GM04503 (cell line): ENCODE measurements at regions not wholly inside any gene's neighbourhood (a gene's known extent, or its start where the extent isn't known, plus 50 kb on each side); places are given as distances from the start of the nearest gene placed in this dataset.

Source experiments
- DNase-seq: peaks from one replicate; pipeline ENCODE4 v3.0.0-alpha.2; 2012; ENCODE audit warnings: low read depth

DNA sequence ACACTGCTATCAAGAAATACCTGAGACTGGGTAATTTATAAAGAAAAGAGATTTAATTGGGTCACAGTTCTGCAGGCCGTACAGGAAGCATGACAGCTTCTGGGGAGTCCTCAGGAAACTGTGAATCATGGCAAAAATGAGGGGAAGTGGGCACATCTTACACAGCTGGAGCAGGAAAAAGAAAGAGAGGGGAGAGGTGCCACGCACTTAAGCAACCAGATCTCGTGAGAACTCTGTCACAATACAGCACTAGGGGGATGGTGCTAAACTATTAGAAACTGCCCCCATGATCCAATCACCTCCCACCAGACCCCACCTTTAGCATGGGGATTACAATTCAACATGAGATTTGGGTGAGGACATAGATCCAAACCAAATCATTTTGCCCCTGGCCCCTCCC, 105.5 kb upstream of the CPLX2 start:
- no peak for DNase-seq

- DNase-seq: no peak
Observed at GRCh38 chr5:175766963-175767362, 104.4 kb upstream of the CPLX2 start.

DNA sequence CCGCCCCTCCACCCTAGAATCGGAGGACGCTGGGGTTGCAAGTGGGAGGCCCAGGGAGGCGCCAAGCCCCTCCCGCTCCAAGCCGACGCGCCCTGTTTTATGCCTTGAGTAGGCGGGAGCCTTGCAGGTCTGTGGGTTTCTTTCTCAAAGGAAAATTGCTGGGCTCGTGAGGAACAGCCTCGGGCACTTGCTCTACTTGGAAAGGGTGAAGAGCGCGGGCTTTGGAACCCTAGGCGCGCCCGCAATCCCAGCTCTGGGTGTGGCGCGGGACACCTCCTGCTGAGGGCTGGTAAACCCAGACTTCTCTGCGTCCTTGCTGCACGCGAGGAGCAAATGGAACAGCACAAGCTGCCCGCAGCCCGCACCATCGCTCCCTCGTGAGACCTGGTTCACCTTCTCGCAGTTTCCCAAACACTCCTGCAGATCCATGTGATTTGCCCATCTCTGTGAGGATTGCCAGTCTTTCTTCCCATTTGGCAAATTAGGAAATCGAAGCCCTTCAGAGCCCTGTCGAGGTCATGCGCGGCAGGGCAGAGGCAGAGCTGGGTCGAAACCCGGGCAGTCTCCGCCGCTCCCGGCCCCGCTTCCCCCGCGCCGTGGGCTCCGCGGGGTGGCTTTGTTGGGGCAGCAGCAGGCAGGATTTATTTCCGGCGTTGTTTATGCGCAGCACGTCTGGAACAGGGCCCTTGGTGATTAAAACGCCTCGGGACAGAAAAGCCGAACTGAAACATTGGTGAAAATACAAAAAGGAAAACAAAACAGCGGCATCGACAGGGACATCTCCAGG, 98.4 kb upstream of the CPLX2 start:
- DNase-seq: no peak

DNA sequence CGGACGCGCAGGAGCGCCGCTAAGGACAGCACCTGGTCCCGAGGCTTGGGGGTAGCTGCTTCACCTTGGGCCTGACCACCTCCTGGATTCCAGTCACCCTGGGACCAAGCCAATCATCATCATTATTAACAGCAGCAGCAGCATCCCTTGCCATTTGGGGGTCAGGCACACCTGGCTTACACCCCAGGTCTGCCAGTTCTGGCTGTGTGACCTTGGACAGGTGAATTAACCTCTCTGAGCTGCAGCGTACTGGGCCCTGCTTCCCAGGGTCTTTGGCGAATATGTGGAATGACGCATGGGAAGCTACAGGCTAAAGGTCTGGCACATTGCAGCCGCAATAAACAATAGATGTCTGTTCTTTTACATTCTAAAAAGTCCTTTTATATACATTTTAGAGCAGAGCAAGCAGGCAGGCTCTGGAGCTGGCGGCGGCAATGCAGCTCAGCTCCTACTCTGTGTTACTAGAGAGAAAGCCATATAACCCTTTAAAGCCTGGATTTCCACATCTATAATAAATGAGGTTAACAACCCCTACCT, 97.8 kb upstream of the CPLX2 start:
- no peak for DNase-seq

- DNase-seq: no peak
Observed at GRCh38 chr5:175775416-175775815, 96.0 kb upstream of the CPLX2 start.

DNA sequence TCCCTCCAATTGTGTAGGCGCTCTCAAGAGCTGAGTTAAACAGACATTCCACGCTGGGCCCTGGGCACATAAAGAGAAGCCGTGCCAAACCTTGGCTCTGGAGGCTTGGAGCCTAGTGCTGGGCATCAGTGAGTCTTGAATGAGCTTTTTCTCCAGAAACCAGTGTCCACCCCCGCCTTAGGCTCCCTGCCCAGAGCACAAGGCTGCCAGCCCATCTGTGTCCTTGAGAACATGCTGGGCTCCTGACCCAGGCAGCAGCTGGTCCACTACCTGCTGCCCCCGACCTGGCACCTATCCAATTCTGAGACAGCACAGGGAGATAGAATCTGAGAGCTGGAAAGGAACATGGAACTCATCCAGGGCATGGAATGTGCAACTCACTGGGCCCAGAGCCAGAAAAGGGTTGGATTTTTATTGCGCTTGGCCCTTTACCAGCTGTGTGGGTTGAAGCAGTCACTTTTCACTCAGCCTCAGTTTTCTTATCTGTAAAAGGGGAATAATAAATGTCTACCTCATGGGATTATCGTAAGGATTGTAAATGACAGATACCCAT, 92.4 kb upstream of the CPLX2 start:
- no peak for DNase-seq

GRCh38 chr5:175783739-175784138, 87.6 kb upstream of the CPLX2 start:
- no peak for DNase-seq

- DNase-seq: no peak
Observed at GRCh38 chr5:175784230-175784629, 87.1 kb upstream of the CPLX2 start.

DNA sequence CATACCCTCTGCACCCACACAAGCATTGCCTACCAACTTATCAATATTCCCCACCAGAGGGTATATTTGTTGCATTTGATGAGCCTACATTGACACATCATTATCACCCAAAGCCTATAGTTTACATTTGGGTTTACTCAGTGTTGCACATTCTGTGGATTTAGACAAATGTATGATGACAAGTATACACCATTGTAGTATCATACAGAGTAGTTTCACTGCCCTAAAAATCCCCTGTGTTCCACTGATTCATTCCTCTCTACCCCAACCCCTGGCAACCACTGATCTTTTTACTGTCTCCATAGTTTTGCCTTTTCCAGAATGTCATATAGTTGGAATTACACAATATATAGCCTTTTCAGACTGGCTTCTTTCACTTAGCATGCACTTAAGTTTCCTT, 85.7 kb upstream of the CPLX2 start:
- no peak for DNase-seq

GRCh38 chr5:175788155-175788787, 83.1 kb upstream of the CPLX2 start:
- no peak for DNase-seq

DNA sequence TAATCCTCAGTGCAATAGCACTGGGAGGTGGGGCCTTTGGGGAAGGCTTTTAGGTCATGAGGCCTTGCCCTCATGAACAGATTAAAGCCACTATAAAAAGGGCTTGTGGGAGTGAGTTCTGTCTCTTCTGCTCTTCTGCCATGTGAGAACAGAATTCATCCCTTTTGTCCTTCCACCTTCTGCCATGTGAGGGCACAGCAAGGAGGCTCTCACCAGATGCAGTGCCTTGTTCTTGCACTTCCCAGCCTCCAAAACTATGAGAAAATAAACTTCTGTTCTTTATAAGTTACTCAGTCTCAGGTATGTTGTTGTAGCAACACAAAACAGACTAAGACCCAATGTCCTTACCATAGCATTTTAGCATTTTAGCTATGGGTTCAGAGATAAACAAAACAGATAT, 81.7 kb upstream of the CPLX2 start:
- DNase-seq: no peak

DNA sequence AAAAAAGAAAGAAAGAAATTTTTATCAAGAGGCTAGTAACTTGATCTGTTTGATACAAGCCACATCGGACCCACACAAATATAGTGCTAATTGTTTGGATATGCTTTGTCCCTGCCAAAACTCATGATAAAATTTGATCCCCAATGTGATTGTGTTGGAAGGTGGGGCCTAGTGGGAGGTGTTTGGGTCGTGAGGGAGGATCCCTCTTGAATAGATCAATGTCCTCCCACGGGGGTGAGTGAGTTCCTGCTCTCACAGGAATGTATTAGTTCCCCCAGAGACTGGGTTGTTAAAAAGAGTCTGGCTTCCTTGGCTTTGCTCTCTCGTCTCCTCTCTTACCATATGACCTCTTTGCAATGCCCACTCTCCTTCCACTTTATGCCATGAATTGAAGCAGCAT, 80.6 kb upstream of the CPLX2 start:
- DNase-seq: no peak

- DNase-seq: no peak
Observed at GRCh38 chr5:175795959-175796358, 75.4 kb upstream of the CPLX2 start.

DNA sequence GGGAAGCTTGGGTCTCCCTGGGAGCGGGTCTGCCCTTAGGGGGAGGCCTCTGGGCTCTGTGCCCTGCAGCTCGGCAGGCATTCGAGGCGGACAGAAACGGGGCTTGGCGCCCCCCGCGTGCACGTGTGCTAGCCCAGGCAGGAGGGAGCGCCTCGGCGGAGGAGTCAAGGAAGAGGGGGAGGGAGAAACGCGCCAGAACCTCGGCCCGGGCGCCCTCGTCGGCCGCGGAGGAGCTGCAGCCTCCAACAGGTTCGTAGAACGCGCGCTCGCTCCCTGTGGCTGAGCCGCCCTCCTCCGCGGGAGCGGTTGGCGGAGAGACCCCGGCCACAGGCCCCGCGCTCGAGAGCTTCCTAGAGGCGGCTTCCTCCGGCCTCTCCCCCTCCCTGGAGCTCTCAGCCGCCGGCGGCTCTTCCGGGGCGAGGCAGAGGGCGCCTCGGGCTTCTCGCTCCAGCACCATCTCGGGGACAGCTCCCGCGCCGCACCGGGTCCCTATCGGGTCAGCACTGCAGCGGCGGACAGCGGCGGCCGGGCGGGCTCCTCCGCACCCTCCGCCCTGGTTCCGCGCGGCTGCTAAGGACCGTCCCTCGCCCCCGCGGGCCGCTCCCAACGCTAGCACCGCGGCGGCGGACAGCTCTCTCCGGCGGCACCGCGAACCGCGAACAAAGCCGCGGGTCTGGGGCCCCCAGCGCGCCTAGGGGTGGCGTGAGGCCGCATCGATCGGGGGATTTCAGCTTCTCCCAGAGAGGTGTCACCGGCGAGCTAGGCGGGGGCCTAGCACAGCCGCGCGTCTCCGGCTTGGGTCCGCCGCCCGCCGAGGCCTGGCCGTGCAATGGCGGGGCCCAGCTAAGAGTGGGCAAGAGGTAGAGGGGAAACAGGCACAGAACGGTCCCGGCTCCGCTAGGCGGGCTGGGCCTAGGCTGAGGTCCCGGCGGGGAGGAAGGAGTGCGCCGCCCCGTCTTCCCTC, 74.6 kb upstream of the CPLX2 start:
- peak; percentile 21 for DNase-seq

GRCh38 chr5:175797521-175798038, 73.8 kb upstream of the CPLX2 start:
- DNase-seq: no peak

DNA sequence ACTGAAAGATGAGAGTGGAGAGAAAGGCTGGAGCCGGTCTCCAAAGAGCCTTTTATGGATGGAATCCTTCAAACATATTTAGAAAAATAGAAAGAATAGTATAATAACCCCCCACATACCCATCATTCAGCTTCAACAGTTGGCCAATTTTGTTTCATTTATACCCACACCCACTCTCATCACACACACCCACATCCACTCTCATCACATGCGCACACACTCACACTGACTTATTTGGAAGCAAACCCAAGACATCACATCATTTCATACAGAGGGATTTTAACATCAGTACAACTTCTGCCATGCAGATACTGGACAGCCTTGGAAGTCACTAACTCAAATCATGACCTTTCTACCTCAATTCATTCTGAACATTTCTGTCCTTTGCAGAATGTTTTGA, 72.8 kb upstream of the CPLX2 start:
- DNase-seq: no peak

- peak; percentile 37 for DNase-seq
Observed at GRCh38 chr5:175800656-175801081, 70.7 kb upstream of the CPLX2 start.

- DNase-seq: no peak
Observed at GRCh38 chr5:175802361-175802760, 69.0 kb upstream of the CPLX2 start.

GRCh38 chr5:175803254-175803653, 68.1 kb upstream of the CPLX2 start:
- no peak for DNase-seq

- DNase-seq: no peak
Observed at GRCh38 chr5:175803736-175804454, 67.5 kb upstream of the CPLX2 start.
